A549 (cell line): ENCODE measurements at regions not wholly inside any gene's neighbourhood (a gene's known extent, or its start where the extent isn't known, plus 50 kb on each side); places are given as distances from the start of the nearest gene placed in this dataset.
"Not testable (repeated sequence)": the region's sequence is repeated elsewhere in the genome, so short reads cannot be mapped to it uniquely, and the experiment has no call there.

Experiments used
- ATAC-seq, 2 experiments: fragments of 200-7000 bp in 1 of 2; fragments of >200 bp in 1 of 2; cut with Nextera tagmentation in 1 of 2; cut with Tn5 transposase in 1 of 2; 3 replicates each; pipeline versions ENCODE4 v1.8.0 to v1.9.1; 2018 to 2020; ENCODE audit warnings: mild to moderate bottlenecking in 1 of 2, moderate library complexity in 1 of 2
- CTCF ChIA-PET: fragments of 300-600 bp; sonication (Branson Sonifier 250); formaldehyde crosslinking; extraction: SDS; loops from one replicate; lab custom pipeline; 2021; ENCODE audit warnings: antibody characterized with exemption, inconsistent platforms; lab: Yijun Ruan, JAX
- POLR2A ChIA-PET: fragments of 350-600 bp; formaldehyde crosslinking; extraction: SDS; loops from one replicate; lab custom pipeline; 2021; ENCODE audit warnings: antibody characterized with exemption, inconsistent platforms; lab: Yijun Ruan, JAX
- DNase-seq, 2 experiments: peaks; one replicate each; pipeline versions ENCODE4 v3.0.0 to v3.0.0-alpha.2; 2011 to 2016; ENCODE audit warnings: low read depth in 1 of 2, low spot score in 1 of 2
- FAIRE-seq: peaks from 2 replicates; lab custom pipeline; 2011; peaks lifted over from hg19 to GRCh38; lab: Jason Lieb, UNC
- H3K27ac ChIP-seq, 2 experiments: fragments of >200 bp; sonication (Bioruptor Twin); formaldehyde crosslinking; 3 replicates each; pipeline ENCODE4 v1.5.1; 2016 to 2017
- H3K4me1 ChIP-seq: fragments of >200 bp; sonication (Bioruptor Twin); formaldehyde crosslinking; 3 replicates; pipeline ENCODE4 v1.6.1; 2016
- H3K4me2 ChIP-seq: fragments of >200 bp; sonication (Bioruptor Twin); formaldehyde crosslinking; 3 replicates; pipeline ENCODE4 v1.6.1; 2016
- H3K4me3 ChIP-seq: fragments of >200 bp; sonication (Bioruptor Twin); formaldehyde crosslinking; 3 replicates; pipeline ENCODE4 v1.5.1; 2016
- H3K9me3 ChIP-seq: fragments of >200 bp; sonication (Bioruptor Twin); formaldehyde crosslinking; 3 replicates; pipeline ENCODE4 v1.6.1; 2016
- CBX2 ChIP-seq: fragments of 200-600 bp; sonication (generic); IDR thresholded peaks from 2 replicates; pipeline ENCODE4 v1.6.1; 2016; ENCODE audit warnings: low read depth, mild to moderate bottlenecking, borderline replicate concordance
- CHD2 ChIP-seq: fragments of 150-350 bp; IDR thresholded peaks from 2 replicates; pipeline ENCODE4 v1.6.1; 2014; ENCODE audit warnings: low read length; ENCODE audit not compliant: partially characterized antibody
- CHD4 ChIP-seq: fragments of 200-600 bp; sonication (generic); IDR thresholded peaks from 2 replicates; pipeline ENCODE4 v1.6.1; 2016; ENCODE audit warnings: antibody characterized with exemption, mild to moderate bottlenecking, borderline replicate concordance
- EHF ChIP-seq: fragments of 250-450 bp; sonication (Bioruptor Pico); IDR thresholded peaks from 2 replicates; pipeline ENCODE4 v1.5.0; 2020; ENCODE audit warnings: mild to moderate bottlenecking
- ESRRA ChIP-seq: fragments of 150-350 bp; IDR thresholded peaks from 2 replicates; pipeline ENCODE4 v1.6.1; 2014; ENCODE audit warnings: mild to moderate bottlenecking, low read length, borderline replicate concordance
- FOSB ChIP-seq: fragments of 250-450 bp; sonication (Bioruptor Pico); IDR thresholded peaks from 2 replicates; pipeline ENCODE4 v1.5.0; 2020; ENCODE audit warnings: mild to moderate bottlenecking, moderate library complexity
- FOSL2 ChIP-seq, 2 experiments: fragments of 450-650 bp in 1 of 2; fragments of >200 bp in 1 of 2; sonication (Bioruptor Twin) in 1 of 2; formaldehyde crosslinking; IDR thresholded peaks; 2 replicates each; pipeline versions ENCODE4 v1.5.0 to v1.6.1; 2016 to 2020; ENCODE audit warnings: mild to moderate bottlenecking in 1 of 2, moderate library complexity in 1 of 2
- HDAC2 ChIP-seq: fragments of 200-600 bp; sonication (generic); IDR thresholded peaks from 2 replicates; pipeline ENCODE4 v1.6.1; 2016
- HES2 ChIP-seq: fragments of >200 bp; sonication (Bioruptor Twin); formaldehyde crosslinking; IDR thresholded peaks from 2 replicates; pipeline ENCODE4 v1.6.1; 2016
- HEYL ChIP-seq: fragments of 250-450 bp; sonication (Bioruptor Pico); IDR thresholded peaks from 2 replicates; pipeline ENCODE4 v1.8.0; 2021; ENCODE audit warnings: mild to moderate bottlenecking, moderate library complexity
- HOXB13 ChIP-seq: fragments of 250-450 bp; sonication (Bioruptor Pico); IDR thresholded peaks from 2 replicates; pipeline ENCODE4 v1.5.0; 2020; ENCODE audit warnings: low read depth, mild to moderate bottlenecking, moderate library complexity
- HOXB5 ChIP-seq: fragments of 250-450 bp; sonication (Bioruptor Pico); IDR thresholded peaks from 2 replicates; pipeline ENCODE4 v1.5.0; 2020; ENCODE audit warnings: mild to moderate bottlenecking, moderate library complexity
- MAX ChIP-seq: IDR thresholded peaks from 2 replicates; pipeline ENCODE4 v1.6.1; 2012
- NFE2L2 ChIP-seq: fragments of 150-350 bp; conservative IDR thresholded peaks from 2 replicates; pipeline ENCODE4 v1.6.1; 2014; ENCODE audit warnings: low read length
- POLR2A ChIP-seq: IDR thresholded peaks from 2 replicates; pipeline ENCODE4 v1.6.1; 2012; ENCODE audit warnings: mild to moderate bottlenecking, low read length
- RCOR1 ChIP-seq: fragments of 150-350 bp; IDR thresholded peaks from 2 replicates; pipeline ENCODE4 v1.6.1; 2014; ENCODE audit warnings: antibody characterized with exemption, low read length, low read depth
- REST ChIP-seq: fragments of 200-600 bp; sonication (generic); IDR thresholded peaks from 2 replicates; pipeline ENCODE4 v1.6.1; 2016; ENCODE audit warnings: antibody characterized with exemption, mild to moderate bottlenecking, moderate library complexity
- TFCP2L1 ChIP-seq: fragments of 250-450 bp; sonication (Bioruptor Pico); IDR thresholded peaks from 2 replicates; pipeline ENCODE4 v1.5.0; 2021; ENCODE audit warnings: mild to moderate bottlenecking
- TP53 ChIP-seq: fragments of 250-450 bp; sonication (Bioruptor Pico); IDR thresholded peaks from 2 replicates; pipeline ENCODE4 v1.5.0; 2021; ENCODE audit warnings: mild to moderate bottlenecking, moderate library complexity
- ZFP36 ChIP-seq: fragments of 450-650 bp; IDR thresholded peaks from 2 replicates; pipeline ENCODE4 v1.6.1; 2014; ENCODE audit warnings: borderline replicate concordance; ENCODE audit not compliant: partially characterized antibody
- WGBS: methylation state at CpG from one replicate; pipeline ENCODE4 v1.1.6; 2017; ENCODE audit errors: missing lambda C conversion rate; 5-methylcytosine and 5-hydroxymethylcytosine counted together

GRCh38 chrX:465418-466215 lies 78.9 kb upstream of the PPP2R3B start (continued):
- no peak for TF ChIP-seq REST
- TF ChIP-seq HOXB13 (CRISPR knock-in tag), result no peak
- TF ChIP-seq TP53 (CRISPR knock-in tag), result no peak
- TF ChIP-seq FOSL2 (IDR thresholded peaks at IDR 0.05), result no peak
- TF ChIP-seq FOSL2 (CRISPR knock-in tag; IDR thresholded peaks at IDR 0.05), result no peak
- TF ChIP-seq HDAC2, result no peak
- TF ChIP-seq EHF (CRISPR knock-in tag), result no peak
- no peak for TF ChIP-seq NFE2L2
- TF ChIP-seq MAX, result no peak

- FAIRE-seq, POLR2A ChIA-PET: not testable (repeated sequence)
- WGBS, result 83% methylated on average over 17 of the region's 17 CpGs
Observed at GRCh38 chrX:466836-467235, 80.1 kb upstream of the PPP2R3B start.

GRCh38 chrX:467686-468085 lies 81.0 kb upstream of the PPP2R3B start:
- POLR2A ChIA-PET, H3K9me3 ChIP-seq, FAIRE-seq, H3K4me1 ChIP-seq, DNase-seq, H3K4me2 ChIP-seq, H3K4me3 ChIP-seq, H3K27ac ChIP-seq, CTCF ChIA-PET, ATAC-seq: not testable (repeated sequence)
- WGBS, result 72% methylated on average over 14 of the region's 16 CpGs

More at GRCh38 chrX:466836-467235, 80.1 kb upstream of the PPP2R3B start:
- H3K4me1 ChIP-seq, H3K4me3 ChIP-seq, CTCF ChIA-PET, H3K9me3 ChIP-seq, DNase-seq, H3K4me2 ChIP-seq, ATAC-seq, H3K27ac ChIP-seq: not testable (repeated sequence)

GRCh38 chrX:468979-469378 lies 82.3 kb upstream of the PPP2R3B start:
- ATAC-seq (no peak), DNase-seq (no peak), FAIRE-seq (no peak)
- no peaks in the 10 kb centered on the region for H3K9me3 ChIP-seq
- TF ChIP-seq RCOR1 (no peak), FOSB (CRISPR knock-in tag) (no peak), ZFP36 (no peak), HEYL (CRISPR knock-in tag) (no peak), CHD4 (no peak), POLR2A (no peak), FOSL2 (IDR thresholded peaks at IDR 0.05) (no peak), FOSL2 (CRISPR knock-in tag; IDR thresholded peaks at IDR 0.05) (no peak), HES2 (no peak), REST (no peak), ESRRA (no peak), TFCP2L1 (CRISPR knock-in tag) (no peak), HOXB5 (CRISPR knock-in tag) (no peak), CHD2 (no peak), CBX2 (no peak)
- H3K4me3 ChIP-seq, result no peak overlapping the region
- CTCF ChIA-PET, result no interaction called here
- no peak overlapping the region for H3K27ac ChIP-seq
- WGBS, result 54% methylated on average over 9 of the region's 9 CpGs
- H3K4me1 ChIP-seq, result no peaks in the 10 kb centered on the region
- POLR2A ChIA-PET, result no interaction called here
- H3K4me2 ChIP-seq, result no peak overlapping the region
